NCI-H128 (cell line): ENCODE measurements at regions not wholly inside any gene's neighbourhood (a gene's known extent, or its start where the extent isn't known, plus 50 kb on each side); places are given as distances from the start of the nearest gene placed in this dataset.
"Not testable (repeated sequence)": the region's sequence is repeated elsewhere in the genome, so short reads cannot be mapped to it uniquely, and the experiment has no call there.

Source experiments
- DNase-seq: peaks from one replicate; lab custom pipeline; 2025; ENCODE audit not compliant: unreplicated experiment; lab: John Stamatoyannopoulos, UW

GRCh38 chr1:244316986-244317655 is 134.6 kb downstream of the ADSS2 start:
- no peak for DNase-seq

DNA sequence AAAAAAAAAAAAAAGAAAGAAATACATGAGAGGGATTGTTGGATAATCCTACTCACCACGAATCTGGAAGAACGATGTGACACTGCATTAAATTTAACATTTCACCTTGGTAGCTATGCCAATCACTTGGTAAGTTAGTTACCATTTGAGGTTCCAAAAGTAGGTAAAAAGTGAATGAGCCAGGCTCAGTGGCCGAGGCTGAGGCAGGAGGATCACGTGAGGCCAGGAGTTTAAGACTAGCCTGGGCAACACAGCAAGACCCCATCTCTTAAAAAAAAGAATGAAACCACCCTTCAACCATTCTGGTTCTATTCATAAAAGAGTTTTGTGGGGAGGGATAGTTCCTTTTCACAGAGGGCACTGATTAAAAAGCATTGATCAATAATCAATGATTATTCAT is 133.6 kb downstream of the ADSS2 start:
- DNase-seq = no peak

- DNase-seq = no peak
Observed at GRCh38 chr1:244318512-244318911, 133.2 kb downstream of the ADSS2 start.

GRCh38 chr1:244319283-244320132 is 132.2 kb downstream of the ADSS2 start:
- no peak for DNase-seq

- DNase-seq = no peak
Observed at GRCh38 chr1:244322181-244322580, 129.5 kb downstream of the ADSS2 start.

GRCh38 chr1:244322791-244323521 is 128.8 kb downstream of the ADSS2 start:
- DNase-seq = no peak

DNA sequence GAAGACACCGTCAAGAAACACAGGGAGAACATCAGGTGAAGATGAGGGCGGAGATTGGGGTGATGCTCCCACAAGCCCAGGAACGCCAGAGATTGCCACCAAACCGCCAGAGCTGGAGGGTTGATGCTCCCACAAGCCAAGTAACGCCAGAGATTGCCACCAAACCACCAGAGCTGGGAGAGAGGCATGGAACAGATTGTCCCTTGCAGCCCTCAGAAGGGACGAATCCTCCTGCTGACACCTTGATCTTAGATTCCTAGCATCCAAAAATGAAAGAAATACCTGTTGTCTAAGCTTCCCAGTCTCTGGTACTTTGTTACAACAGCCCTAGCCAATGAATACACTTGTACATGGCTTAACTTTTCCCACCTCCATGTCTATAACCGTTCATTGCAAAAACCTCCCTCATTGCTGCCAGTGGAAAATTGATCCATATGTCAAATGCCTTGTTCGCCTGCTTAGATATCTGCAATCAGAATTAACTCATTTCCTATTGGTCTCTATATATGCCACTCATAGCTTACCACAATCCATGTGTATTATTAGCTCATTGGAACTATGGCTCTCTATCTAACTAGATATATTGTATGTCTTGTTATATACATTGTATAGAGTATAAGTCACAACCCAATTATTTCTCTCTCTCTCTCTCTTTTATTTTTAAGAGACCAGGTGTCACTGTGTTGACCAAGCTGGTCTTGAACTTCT is 127.4 kb downstream of the ADSS2 start:
- no peak for DNase-seq

DNA sequence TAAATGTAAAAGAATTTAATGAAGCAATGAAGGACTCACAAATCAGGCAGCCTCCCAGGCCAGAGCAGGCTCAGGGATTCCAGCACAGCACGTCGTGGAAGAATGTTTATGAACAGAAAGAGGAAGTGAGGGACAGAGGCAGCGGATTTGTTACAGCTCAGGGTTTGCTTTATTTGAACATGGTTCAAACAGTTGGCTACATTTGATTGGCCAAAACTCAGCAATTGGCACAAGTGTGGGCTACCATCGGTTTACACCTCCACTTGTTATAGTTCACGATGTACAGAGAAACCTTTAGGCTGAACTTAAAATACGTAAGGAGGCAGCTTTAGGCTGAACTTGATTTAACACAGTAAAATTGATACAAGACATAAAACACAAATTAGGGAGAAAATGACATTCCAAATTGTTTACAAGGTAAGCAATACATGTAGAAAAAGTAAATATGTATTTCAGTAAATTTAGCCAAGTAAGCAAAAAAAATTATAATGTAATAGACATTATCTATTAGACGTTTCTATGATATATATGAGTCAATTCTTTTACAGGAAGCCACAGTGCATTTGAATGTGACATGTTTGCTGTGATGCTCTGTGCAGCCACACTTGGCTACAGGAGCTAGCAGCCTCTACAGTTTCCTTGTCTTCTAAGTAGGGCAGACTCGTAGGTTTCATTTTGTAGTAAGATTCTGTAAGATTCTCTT is 126.5 kb downstream of the ADSS2 start:
- no peak for DNase-seq

- no peak for DNase-seq
Observed at GRCh38 chr1:244326757-244327156, 125.0 kb downstream of the ADSS2 start.

GRCh38 chr1:244327533-244327932 is 124.2 kb downstream of the ADSS2 start:
- DNase-seq = no peak

DNA sequence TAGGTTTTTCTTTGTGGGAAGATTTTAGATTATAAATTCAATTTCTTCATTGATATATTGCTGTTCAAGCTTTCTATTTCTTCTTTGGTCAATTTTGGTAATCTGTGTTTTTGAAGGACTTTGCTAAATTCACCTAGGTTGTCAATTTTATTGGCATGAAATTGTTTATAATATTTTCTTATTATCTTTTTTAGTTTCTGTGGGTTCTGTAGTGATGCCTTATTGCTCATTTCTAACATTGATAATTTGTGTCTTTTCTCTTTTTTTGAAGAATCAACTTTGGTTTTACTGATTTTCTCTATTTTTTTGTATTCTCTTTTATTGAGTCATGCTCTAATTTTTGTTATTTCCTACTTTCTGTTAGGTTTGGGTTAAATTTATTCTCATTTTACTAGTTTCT is 123.2 kb downstream of the ADSS2 start:
- DNase-seq = no peak

- no peak for DNase-seq
Observed at GRCh38 chr1:244329591-244330317, 122.0 kb downstream of the ADSS2 start.

DNA sequence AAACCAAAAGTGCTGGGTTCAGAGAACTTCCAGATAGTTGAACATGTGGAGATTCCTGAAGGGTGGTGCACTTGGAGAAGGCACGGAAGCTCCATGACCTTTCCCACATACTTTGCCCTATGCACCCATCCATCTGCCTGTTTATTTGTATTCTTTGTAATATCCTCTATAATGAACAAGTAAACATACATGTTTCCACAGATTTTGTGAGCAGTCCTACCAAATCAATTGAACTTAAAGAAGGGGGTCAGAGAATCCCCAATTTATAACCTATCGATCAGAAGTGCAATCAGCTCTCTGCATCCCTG is 121.4 kb downstream of the ADSS2 start:
- no peak for DNase-seq

GRCh38 chr1:244332761-244333160 is 118.9 kb downstream of the ADSS2 start:
- not testable (repeated sequence) for DNase-seq

DNA sequence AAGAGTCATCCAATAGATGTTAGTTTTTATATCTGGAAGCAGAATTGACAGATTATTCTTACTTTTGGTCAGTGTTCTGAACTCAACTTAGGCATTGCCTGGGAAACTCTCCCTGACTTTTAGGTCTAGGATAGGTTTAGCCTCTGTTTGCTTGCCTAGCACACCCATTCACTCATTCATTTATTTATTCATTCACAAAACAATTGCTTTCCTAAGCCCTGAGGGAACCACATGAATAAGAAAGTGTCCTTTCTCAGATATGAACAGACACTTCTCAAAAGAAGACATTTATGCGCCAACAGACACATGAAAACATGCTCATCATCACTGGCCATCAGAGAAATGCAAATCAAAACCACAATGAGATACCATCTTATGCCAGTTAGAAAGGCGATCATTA is 117.4 kb downstream of the ADSS2 start:
- DNase-seq = not testable (repeated sequence)

GRCh38 chr1:244334842-244335241 is 116.9 kb downstream of the ADSS2 start:
- not testable (repeated sequence) for DNase-seq

DNA sequence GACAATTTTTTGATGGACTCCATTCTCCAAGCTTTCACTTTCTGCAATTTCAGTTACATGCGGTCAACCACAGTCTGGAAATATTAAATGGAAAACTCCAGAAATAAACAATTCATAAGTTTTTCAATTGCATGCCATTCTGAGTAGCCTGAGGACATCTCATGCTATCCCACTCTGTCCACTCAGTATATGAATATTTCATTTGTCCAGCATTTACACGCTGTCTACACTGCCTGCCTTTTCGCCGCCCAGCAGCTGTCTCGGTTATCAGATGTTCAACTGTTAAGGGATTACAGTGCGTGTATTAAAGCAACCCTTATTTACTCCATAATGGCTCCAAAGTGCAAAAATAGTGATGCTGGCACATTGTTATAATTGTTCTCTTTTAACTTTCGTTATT is 116.3 kb downstream of the ADSS2 start:
- no peak for DNase-seq

DNA sequence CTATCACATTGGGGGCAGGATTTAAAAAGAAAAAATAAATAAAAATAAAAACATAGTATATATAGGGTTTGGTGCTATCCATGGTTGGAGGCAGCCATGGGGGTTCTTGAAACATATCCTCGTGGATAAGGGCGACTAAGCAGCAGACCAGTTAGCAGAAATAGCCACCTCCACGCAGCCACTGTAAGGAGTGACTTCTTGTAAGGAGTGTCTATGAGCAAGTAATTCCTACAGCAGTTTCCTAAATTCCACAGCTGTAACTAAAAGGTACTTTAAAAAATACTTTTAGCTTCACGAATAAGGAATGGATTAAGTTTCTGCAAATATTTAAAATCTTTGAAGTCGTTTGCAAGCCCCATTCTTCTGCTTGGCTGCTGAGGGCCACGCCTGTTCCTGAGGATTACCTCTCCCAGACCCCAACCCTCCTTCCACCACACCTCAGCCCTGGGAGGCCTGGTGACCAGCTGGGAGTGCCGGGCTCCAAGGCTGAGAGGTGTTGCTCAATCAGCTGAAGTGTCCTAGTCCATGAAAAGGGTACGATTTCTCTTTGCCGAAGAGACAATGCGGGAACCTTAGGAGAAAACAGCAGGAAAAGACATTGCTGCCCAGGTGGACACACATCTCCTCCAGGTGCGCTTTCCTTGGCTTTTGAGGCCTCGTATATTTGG is 115.3 kb downstream of the ADSS2 start:
- no peak for DNase-seq

DNA sequence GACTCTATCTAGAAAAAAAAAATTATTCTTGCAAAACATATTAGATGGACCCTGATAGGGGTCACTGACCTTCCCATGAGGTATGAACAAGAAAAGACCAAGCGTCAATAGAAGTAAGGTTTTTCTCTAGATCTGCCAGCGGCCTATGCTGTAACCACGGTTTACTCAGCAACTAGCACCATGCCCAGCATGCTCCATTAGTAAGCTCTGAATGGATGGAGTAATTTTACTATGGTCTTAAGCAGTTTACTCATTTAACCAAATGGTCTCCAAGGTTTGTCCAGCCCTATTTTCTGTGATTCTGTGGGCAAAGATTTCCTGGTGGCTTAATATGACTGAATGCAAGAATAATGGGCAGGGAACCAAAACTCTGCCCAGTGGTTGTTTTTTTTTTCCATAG is 113.9 kb downstream of the ADSS2 start:
- no peak for DNase-seq
